ENCODE measurements at regions not wholly inside any gene's neighbourhood (a gene's known extent, or its start where the extent isn't known, plus 50 kb on each side); places are given as distances from the start of the nearest gene placed in this dataset.

DNA sequence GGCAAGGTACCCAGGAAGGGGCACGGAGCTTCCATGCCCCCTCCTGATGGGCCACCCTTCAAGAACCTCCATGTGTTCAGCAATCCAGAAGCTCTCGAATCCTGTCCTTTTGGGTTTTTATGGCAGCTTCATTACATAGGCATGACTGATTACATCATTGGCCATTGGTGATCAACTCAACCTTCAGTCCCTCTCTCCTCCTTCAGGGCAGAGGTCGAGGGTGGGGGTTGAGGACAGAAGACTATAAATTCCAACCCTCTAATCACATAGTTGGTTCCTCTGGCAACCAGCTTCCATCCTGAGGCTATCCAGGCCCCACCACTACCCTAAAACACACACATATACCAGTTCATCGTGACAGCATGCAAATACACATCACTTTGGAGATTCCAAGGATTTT is 135.7 kb downstream of the ZNF281 start:
- TF ChIP-seq HDAC2 (IDR thresholded peaks at IDR 0.05; ENCODE audit: borderline replicate concordance in 1 of 2, low read depth in 2 of 2, low read length in 2 of 2) (no peak), CHD1 (IDR thresholded peaks at IDR 0.05; ENCODE audit: low read depth, low read length) (no peak), POLR2AphosphoS5 (IDR thresholded peaks at IDR 0.05; ENCODE audit: low read depth, low read length) (no peak), JUND (IDR thresholded peaks at IDR 0.05; ENCODE audit: low read length) (no peak), RAD21 (IDR thresholded peaks at IDR 0.05 in 1 of 2, conservative IDR thresholded peaks at IDR 0.05 in 1 of 2; ENCODE audit: low read depth in 2 of 2, low read length in 2 of 2) (no peak), SRF (IDR thresholded peaks at IDR 0.05; ENCODE audit: low read depth, low read length) (no peak), CEBPB (IDR thresholded peaks at IDR 0.05; ENCODE audit: low read depth, low read length) (no peak)
- TF ChIP-seq, protein P1, sequence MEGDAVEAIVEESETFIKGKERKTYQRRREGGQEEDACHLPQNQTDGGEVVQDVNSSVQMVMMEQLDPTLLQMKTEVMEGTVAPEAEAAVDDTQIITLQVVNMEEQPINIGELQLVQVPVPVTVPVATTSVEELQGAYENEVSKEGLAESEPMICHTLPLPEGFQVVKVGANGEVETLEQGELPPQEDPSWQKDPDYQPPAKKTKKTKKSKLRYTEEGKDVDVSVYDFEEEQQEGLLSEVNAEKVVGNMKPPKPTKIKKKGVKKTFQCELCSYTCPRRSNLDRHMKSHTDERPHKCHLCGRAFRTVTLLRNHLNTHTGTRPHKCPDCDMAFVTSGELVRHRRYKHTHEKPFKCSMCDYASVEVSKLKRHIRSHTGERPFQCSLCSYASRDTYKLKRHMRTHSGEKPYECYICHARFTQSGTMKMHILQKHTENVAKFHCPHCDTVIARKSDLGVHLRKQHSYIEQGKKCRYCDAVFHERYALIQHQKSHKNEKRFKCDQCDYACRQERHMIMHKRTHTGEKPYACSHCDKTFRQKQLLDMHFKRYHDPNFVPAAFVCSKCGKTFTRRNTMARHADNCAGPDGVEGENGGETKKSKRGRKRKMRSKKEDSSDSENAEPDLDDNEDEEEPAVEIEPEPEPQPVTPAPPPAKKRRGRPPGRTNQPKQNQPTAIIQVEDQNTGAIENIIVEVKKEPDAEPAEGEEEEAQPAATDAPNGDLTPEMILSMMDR (IDR thresholded peaks at IDR 0.05; ENCODE audit: control extremely low read depth in 1 of 3, insufficient read depth in 1 of 3, low read depth in 1 of 3, low read length in 3 of 3): no peak

Measured in H1 (cell line).